ENCODE measurements at regions not wholly inside any gene's neighbourhood (a gene's known extent, or its start where the extent isn't known, plus 50 kb on each side); places are given as distances from the start of the nearest gene placed in this dataset.

DNA sequence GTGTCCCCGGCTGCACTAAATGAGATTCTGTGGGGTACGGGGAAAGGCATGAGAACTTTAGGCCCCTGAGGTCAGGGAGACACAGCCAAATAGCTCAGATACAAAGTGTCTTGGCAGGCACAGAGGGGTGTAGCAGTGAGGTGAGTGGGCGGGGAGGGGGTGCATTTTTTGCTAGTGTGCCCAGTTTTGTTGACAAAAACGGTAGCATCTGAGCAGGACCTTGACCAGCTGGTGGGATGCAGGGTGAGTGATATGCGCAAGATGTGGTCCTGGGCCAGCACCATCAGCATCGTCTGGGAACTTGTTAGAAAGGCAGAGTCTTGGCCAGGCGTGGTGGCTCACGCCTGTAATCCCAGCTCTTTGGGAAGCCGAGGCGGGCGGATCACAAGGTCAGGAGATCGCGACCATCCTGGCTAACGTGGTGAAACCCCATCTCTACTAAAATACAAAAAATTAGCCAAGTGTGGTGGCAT is 127.3 kb upstream of the LGALSL start:
- H3K27ac Mint-ChIP-seq = no peak overlapping the region
- Histone ChIP-seq H3F3A (replicated peaks; ENCODE audit: low read depth) (peaks cover 4% of the 10 kb centered on the region; the same call in 1 of the 2 replicates), H3K4me3 (no peak overlapping the region), H3K36me3 (ENCODE audit: insufficient read depth) (no peaks in the 10 kb centered on the region), H3K4me1 (ENCODE audit: insufficient read depth) (peaks cover 42% of the 10 kb centered on the region), H3K4me2 (no peak overlapping the region), H3K79me2 (replicated peaks; ENCODE audit: insufficient read depth) (no peaks in the 10 kb centered on the region), H4K20me1 (replicated peaks; ENCODE audit: insufficient read depth) (no peaks in the 10 kb centered on the region), H2AFZ (no peak overlapping the region), H3K9me2 (ENCODE audit: insufficient read depth) (peaks cover 10% of the 10 kb centered on the region; the same call in 1 of the 2 replicates), H3K27ac (ENCODE audit: low read depth) (no peak overlapping the region), H3K27me3 (ENCODE audit: insufficient read depth) (no peaks in the 10 kb centered on the region)
- TF ChIP-seq NANOG (IDR thresholded peaks at IDR 0.05; ENCODE audit: borderline replicate concordance) (no peak), STAT1 (IDR thresholded peaks at IDR 0.05; ENCODE audit: unreplicated experiment) (no peak), EZH2phosphoT487 (IDR thresholded peaks at IDR 0.05; ENCODE audit: unreplicated experiment) (no peak), ZNF114 (CRISPR knock-in tag; IDR thresholded peaks at IDR 0.05) (no peak), EZH2 (IDR thresholded peaks at IDR 0.05; ENCODE audit: low read depth, unreplicated experiment) (no peak), JUNB (IDR thresholded peaks at IDR 0.05; ENCODE audit: unreplicated experiment) (no peak)
- TF ChIP-seq, protein P1, sequence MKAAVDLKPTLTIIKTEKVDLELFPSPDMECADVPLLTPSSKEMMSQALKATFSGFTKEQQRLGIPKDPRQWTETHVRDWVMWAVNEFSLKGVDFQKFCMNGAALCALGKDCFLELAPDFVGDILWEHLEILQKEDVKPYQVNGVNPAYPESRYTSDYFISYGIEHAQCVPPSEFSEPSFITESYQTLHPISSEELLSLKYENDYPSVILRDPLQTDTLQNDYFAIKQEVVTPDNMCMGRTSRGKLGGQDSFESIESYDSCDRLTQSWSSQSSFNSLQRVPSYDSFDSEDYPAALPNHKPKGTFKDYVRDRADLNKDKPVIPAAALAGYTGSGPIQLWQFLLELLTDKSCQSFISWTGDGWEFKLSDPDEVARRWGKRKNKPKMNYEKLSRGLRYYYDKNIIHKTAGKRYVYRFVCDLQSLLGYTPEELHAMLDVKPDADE (IDR thresholded peaks at IDR 0.05) = no peak
- TF ChIP-seq, protein P2, sequence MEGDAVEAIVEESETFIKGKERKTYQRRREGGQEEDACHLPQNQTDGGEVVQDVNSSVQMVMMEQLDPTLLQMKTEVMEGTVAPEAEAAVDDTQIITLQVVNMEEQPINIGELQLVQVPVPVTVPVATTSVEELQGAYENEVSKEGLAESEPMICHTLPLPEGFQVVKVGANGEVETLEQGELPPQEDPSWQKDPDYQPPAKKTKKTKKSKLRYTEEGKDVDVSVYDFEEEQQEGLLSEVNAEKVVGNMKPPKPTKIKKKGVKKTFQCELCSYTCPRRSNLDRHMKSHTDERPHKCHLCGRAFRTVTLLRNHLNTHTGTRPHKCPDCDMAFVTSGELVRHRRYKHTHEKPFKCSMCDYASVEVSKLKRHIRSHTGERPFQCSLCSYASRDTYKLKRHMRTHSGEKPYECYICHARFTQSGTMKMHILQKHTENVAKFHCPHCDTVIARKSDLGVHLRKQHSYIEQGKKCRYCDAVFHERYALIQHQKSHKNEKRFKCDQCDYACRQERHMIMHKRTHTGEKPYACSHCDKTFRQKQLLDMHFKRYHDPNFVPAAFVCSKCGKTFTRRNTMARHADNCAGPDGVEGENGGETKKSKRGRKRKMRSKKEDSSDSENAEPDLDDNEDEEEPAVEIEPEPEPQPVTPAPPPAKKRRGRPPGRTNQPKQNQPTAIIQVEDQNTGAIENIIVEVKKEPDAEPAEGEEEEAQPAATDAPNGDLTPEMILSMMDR (conservative IDR thresholded peaks at IDR 0.05; ENCODE audit: low read depth in 2 of 2) = no peak
- H3K36me3 Mint-ChIP-seq (ENCODE audit: low read depth) = no peaks in the 10 kb centered on the region
- H3K4me1 Mint-ChIP-seq = peaks cover 57% of the 10 kb centered on the region
- no peaks in the 10 kb centered on the region for H3K9me3 Mint-ChIP-seq
- no peak overlapping the region for H3K4me3 Mint-ChIP-seq
- H3K27me3 Mint-ChIP-seq (ENCODE audit: insufficient read depth, low read depth, poor library complexity) = peaks cover 14% of the 10 kb centered on the region
- ATAC-seq (no peak), DNase-seq (ENCODE audit: low spot score) (no peak)

DNA sequence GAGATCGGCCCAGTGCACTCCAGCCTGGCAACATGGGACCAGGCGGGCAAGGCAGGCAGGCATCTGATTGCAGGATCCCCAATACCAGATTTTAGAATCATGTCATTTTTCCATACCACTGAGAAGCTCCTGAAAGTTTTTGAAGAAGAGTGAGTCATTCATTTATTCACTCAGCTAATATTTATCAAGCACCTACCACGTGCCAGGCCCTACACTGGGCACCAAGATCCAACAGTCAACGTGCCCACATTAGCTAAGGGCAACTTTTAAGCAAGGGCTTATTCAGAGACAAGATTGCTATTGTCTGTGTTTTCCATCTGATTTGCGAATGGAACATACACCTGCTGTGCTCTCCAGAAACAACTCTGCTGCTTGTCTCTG is 126.8 kb upstream of the LGALSL start:
- Mint-ChIP-seq H3K27me3 (ENCODE audit: insufficient read depth, low read depth, poor library complexity) (peaks cover 13% of the 10 kb centered on the region), H3K9me3 (no peaks in the 10 kb centered on the region), H3K4me3 (no peak overlapping the region), H3K27ac (no peak overlapping the region), H3K4me1 (peaks cover 60% of the 10 kb centered on the region), H3K36me3 (ENCODE audit: low read depth) (no peaks in the 10 kb centered on the region)
- Histone ChIP-seq H2AFZ (peak overlapping the region; percentile 87; the same call in 1 of the 2 replicates), H3K4me2 (peak overlapping the region; percentile 44; the same call in 1 of the 2 replicates), H3K9me2 (ENCODE audit: insufficient read depth) (peaks cover 10% of the 10 kb centered on the region; the same call in 1 of the 2 replicates), H3K36me3 (ENCODE audit: insufficient read depth) (no peaks in the 10 kb centered on the region), H3K4me3 (no peak overlapping the region), H3K27me3 (ENCODE audit: insufficient read depth) (no peaks in the 10 kb centered on the region), H3F3A (replicated peaks; ENCODE audit: low read depth) (peaks cover 4% of the 10 kb centered on the region; the same call in 1 of the 2 replicates), H3K79me2 (replicated peaks; ENCODE audit: insufficient read depth) (no peaks in the 10 kb centered on the region), H3K27ac (ENCODE audit: low read depth) (no peak overlapping the region), H3K4me1 (ENCODE audit: insufficient read depth) (peaks cover 45% of the 10 kb centered on the region), H4K20me1 (replicated peaks; ENCODE audit: insufficient read depth) (no peaks in the 10 kb centered on the region)
- ATAC-seq = no peak
- DNase-seq (ENCODE audit: low spot score) = no peak
- TF ChIP-seq, protein P1 (IDR thresholded peaks at IDR 0.05) = no peak
- TF ChIP-seq NANOG (IDR thresholded peaks at IDR 0.05; ENCODE audit: borderline replicate concordance) (no peak), EZH2 (IDR thresholded peaks at IDR 0.05; ENCODE audit: low read depth, unreplicated experiment) (no peak), JUNB (IDR thresholded peaks at IDR 0.05; ENCODE audit: unreplicated experiment) (no peak), POLR2AphosphoS5 (IDR thresholded peaks at IDR 0.05; ENCODE audit: low read depth) (no peak), ZNF114 (CRISPR knock-in tag; IDR thresholded peaks at IDR 0.05) (no peak), STAT1 (IDR thresholded peaks at IDR 0.05; ENCODE audit: unreplicated experiment) (no peak)
- TF ChIP-seq, protein P3, sequence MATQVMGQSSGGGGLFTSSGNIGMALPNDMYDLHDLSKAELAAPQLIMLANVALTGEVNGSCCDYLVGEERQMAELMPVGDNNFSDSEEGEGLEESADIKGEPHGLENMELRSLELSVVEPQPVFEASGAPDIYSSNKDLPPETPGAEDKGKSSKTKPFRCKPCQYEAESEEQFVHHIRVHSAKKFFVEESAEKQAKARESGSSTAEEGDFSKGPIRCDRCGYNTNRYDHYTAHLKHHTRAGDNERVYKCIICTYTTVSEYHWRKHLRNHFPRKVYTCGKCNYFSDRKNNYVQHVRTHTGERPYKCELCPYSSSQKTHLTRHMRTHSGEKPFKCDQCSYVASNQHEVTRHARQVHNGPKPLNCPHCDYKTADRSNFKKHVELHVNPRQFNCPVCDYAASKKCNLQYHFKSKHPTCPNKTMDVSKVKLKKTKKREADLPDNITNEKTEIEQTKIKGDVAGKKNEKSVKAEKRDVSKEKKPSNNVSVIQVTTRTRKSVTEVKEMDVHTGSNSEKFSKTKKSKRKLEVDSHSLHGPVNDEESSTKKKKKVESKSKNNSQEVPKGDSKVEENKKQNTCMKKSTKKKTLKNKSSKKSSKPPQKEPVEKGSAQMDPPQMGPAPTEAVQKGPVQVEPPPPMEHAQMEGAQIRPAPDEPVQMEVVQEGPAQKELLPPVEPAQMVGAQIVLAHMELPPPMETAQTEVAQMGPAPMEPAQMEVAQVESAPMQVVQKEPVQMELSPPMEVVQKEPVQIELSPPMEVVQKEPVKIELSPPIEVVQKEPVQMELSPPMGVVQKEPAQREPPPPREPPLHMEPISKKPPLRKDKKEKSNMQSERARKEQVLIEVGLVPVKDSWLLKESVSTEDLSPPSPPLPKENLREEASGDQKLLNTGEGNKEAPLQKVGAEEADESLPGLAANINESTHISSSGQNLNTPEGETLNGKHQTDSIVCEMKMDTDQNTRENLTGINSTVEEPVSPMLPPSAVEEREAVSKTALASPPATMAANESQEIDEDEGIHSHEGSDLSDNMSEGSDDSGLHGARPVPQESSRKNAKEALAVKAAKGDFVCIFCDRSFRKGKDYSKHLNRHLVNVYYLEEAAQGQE (IDR thresholded peaks at IDR 0.05; ENCODE audit: unreplicated experiment) = no peak

Measured in GM23338 (cell line).